ENCODE measurements at regions not wholly inside any gene's neighbourhood (a gene's known extent, or its start where the extent isn't known, plus 50 kb on each side); places are given as distances from the start of the nearest gene placed in this dataset.

DNA sequence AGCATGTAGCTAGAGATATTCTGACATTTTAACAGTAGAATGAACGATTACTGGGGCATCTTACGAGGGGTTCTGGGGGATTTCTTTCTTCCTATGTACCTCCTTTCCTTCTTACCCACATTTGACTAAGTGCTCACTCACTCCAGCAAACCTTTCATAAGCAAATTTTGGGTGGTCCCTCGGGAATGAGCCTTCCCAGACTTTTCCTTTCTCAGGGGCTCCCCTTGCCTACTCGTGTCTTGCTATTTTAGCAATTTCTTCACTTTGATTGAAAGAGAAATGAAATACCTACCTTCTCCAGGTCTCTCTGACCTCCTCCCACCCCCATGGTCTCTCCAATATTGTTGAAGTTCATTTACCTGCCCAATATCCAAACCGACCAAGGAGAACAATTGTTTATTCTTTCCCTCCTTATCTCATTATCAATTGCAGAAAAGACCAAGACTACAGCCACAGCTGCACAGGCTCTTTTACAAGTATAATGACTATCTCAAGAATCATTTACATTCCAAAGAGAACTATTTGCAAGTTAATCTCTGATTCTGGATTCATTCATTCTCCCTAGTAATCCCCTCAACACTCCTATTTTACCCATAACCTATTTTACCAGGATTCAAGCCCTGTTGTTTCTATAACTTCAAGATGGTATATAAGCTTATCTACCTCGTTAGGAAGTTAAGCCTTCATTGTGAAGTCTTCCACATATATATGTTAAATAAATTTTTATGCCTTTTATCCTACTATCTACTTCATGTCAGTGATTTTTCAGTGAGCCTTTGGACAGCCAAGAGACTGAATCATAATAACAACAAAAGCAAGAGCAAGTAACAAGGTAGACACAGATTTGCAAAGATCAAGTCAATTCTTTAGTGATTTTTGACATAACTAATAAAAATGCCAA, 480.6 kb downstream of the IPMK start:
- no peaks in the 10 kb centered on the region for H3K36me3 ChIP-seq (replicated peaks; ENCODE audit: insufficient read depth, low read depth)
- no peaks in the 10 kb centered on the region for H3K9me2 ChIP-seq (replicated peaks; ENCODE audit: insufficient read depth)
- H3K4me3 ChIP-seq: no peak overlapping the region
- no peaks in the 10 kb centered on the region for H3K27me3 ChIP-seq
- H4K20me1 ChIP-seq (ENCODE audit: insufficient read depth, poor library complexity, severe bottlenecking): no peaks in the 10 kb centered on the region
- TF ChIP-seq EZH2 (IDR thresholded peaks at IDR 0.05; ENCODE audit: borderline replicate concordance) (no peak), EZH2phosphoT487 (IDR thresholded peaks at IDR 0.05; ENCODE audit: low read depth, severe bottlenecking, unreplicated experiment) (no peak)
- TF ChIP-seq, protein P1, sequence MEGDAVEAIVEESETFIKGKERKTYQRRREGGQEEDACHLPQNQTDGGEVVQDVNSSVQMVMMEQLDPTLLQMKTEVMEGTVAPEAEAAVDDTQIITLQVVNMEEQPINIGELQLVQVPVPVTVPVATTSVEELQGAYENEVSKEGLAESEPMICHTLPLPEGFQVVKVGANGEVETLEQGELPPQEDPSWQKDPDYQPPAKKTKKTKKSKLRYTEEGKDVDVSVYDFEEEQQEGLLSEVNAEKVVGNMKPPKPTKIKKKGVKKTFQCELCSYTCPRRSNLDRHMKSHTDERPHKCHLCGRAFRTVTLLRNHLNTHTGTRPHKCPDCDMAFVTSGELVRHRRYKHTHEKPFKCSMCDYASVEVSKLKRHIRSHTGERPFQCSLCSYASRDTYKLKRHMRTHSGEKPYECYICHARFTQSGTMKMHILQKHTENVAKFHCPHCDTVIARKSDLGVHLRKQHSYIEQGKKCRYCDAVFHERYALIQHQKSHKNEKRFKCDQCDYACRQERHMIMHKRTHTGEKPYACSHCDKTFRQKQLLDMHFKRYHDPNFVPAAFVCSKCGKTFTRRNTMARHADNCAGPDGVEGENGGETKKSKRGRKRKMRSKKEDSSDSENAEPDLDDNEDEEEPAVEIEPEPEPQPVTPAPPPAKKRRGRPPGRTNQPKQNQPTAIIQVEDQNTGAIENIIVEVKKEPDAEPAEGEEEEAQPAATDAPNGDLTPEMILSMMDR (IDR thresholded peaks at IDR 0.05; ENCODE audit: poor library complexity): no peak
- no peaks in the 10 kb centered on the region for H3K9me3 ChIP-seq (ENCODE audit: low read depth)
- no peak for DNase-seq (ENCODE audit: low spot score)
- no peak overlapping the region for H2AFZ ChIP-seq
- H3K79me2 ChIP-seq: no peaks in the 10 kb centered on the region
- 24% methylated on average over 6 of the region's 6 CpGs for WGBS (ENCODE audit: low lambda C conversion rate, missing lambda C conversion rate)
- no peak overlapping the region for H3K27ac ChIP-seq
- H3K4me2 ChIP-seq: no peak overlapping the region
- no peaks in the 10 kb centered on the region for H3K4me1 ChIP-seq (ENCODE audit: insufficient read depth)

DNA sequence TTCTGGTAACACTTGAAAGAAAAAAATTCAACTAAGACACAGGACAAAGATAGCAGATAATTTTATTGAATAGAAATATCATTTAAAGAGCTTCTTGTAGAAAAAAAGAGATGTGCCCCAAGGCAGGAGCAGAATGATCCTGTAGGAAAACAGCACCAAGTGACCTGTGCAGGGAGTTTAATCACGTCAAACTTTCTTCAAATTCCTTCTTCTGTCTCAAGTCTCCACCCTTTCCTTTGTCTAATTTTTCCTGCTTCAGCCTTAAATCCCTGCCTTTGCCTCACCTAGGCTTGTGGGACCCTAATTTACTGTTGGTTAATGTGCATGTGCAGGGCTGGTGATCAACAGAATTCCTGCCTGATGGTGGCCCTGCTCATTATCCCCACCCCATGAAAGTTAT, 481.4 kb downstream of the IPMK start:
- TF ChIP-seq, protein P1 (IDR thresholded peaks at IDR 0.05; ENCODE audit: poor library complexity): no peak
- TF ChIP-seq EZH2phosphoT487 (IDR thresholded peaks at IDR 0.05; ENCODE audit: low read depth, severe bottlenecking, unreplicated experiment) (no peak), EZH2 (IDR thresholded peaks at IDR 0.05; ENCODE audit: borderline replicate concordance) (no peak)
- 36% methylated on average over 1 of the region's 1 CpG for WGBS (ENCODE audit: low lambda C conversion rate, missing lambda C conversion rate)
- H3K79me2 ChIP-seq: no peaks in the 10 kb centered on the region
- H2AFZ ChIP-seq: no peak overlapping the region
- H3K4me1 ChIP-seq (ENCODE audit: insufficient read depth): no peaks in the 10 kb centered on the region
- no peak overlapping the region for H3K4me3 ChIP-seq
- peak overlapping the region; percentile 7 for H3K27ac ChIP-seq
- no peak for DNase-seq (ENCODE audit: low spot score)
- H3K9me2 ChIP-seq (replicated peaks; ENCODE audit: insufficient read depth): no peaks in the 10 kb centered on the region
- no peaks in the 10 kb centered on the region for H4K20me1 ChIP-seq (ENCODE audit: insufficient read depth, poor library complexity, severe bottlenecking)
- H3K9me3 ChIP-seq (ENCODE audit: low read depth): no peaks in the 10 kb centered on the region
- no peaks in the 10 kb centered on the region for H3K36me3 ChIP-seq (replicated peaks; ENCODE audit: insufficient read depth, low read depth)
- H3K27me3 ChIP-seq: no peaks in the 10 kb centered on the region
- no peak overlapping the region for H3K4me2 ChIP-seq

DNA sequence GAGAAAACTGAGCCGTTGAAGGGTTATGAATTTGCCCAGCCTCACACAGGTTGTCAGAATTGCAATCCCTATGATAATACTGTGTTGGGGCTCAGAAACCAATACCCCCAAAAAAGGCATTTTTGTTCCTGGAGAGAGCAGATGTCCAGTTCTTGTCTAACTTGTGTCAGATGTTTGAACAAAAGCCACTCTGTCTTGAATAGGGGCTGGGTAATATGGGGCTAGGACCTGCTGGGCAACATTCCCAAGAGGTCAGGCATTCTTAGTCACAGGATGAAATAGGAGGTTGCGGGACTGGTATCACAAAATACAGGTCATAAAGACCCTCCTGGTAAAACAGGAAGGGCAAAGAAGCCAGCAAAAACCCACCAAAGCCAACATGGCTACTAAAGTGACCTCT, 482.1 kb downstream of the IPMK start:
- no peak overlapping the region for H2AFZ ChIP-seq
- H3K9me3 ChIP-seq (ENCODE audit: low read depth): no peaks in the 10 kb centered on the region
- H3K27ac ChIP-seq: no peak overlapping the region
- TF ChIP-seq EZH2 (IDR thresholded peaks at IDR 0.05; ENCODE audit: borderline replicate concordance): no peak
- TF ChIP-seq EZH2phosphoT487 (IDR thresholded peaks at IDR 0.05; ENCODE audit: low read depth, severe bottlenecking, unreplicated experiment): no peak
- TF ChIP-seq, protein P1 (IDR thresholded peaks at IDR 0.05; ENCODE audit: poor library complexity): no peak
- no peaks in the 10 kb centered on the region for H3K79me2 ChIP-seq
- WGBS (ENCODE audit: low lambda C conversion rate, missing lambda C conversion rate): 82% methylated on average over 2 of the region's 2 CpGs
- no peaks in the 10 kb centered on the region for H4K20me1 ChIP-seq (ENCODE audit: insufficient read depth, poor library complexity, severe bottlenecking)
- H3K4me3 ChIP-seq: no peak overlapping the region
- H3K4me2 ChIP-seq: no peak overlapping the region
- DNase-seq (ENCODE audit: low spot score): no peak
- no peaks in the 10 kb centered on the region for H3K9me2 ChIP-seq (replicated peaks; ENCODE audit: insufficient read depth)
- H3K4me1 ChIP-seq (ENCODE audit: insufficient read depth): no peaks in the 10 kb centered on the region
- no peaks in the 10 kb centered on the region for H3K36me3 ChIP-seq (replicated peaks; ENCODE audit: insufficient read depth, low read depth)
- no peaks in the 10 kb centered on the region for H3K27me3 ChIP-seq

All from hepatocyte (in vitro differentiated cells).